Hepatocyte (in vitro differentiated cells): ENCODE measurements at regions not wholly inside any gene's neighbourhood (a gene's known extent, or its start where the extent isn't known, plus 50 kb on each side); places are given as distances from the start of the nearest gene placed in this dataset.

ENCODE experiments used
- DNase-seq: peaks from one replicate; pipeline ENCODE4 v3.0.0-alpha.2; 2016; ENCODE audit warnings: low spot score
- H2AFZ ChIP-seq: fragments of 200-600 bp; sonication (generic); 2 replicates; pipeline ENCODE4 v1.6.0; 2016; ENCODE audit warnings: antibody characterized with exemption, mild to moderate bottlenecking
- H3K27ac ChIP-seq: fragments of 200-600 bp; sonication (generic); 2 replicates; pipeline ENCODE4 v1.5.1; 2016; ENCODE audit warnings: mild to moderate bottlenecking
- H3K27me3 ChIP-seq: fragments of 200-600 bp; sonication (generic); 2 replicates; pipeline ENCODE4 v1.6.1; 2016
- H3K36me3 ChIP-seq: fragments of 200-600 bp; sonication (generic); replicated peaks from 2 replicates; pipeline ENCODE4 v1.5.1; 2016; ENCODE audit warnings: low read depth; ENCODE audit not compliant: insufficient read depth
- H3K4me1 ChIP-seq: fragments of 200-600 bp; sonication (generic); 2 replicates; pipeline ENCODE4 v1.5.1; 2016; ENCODE audit warnings: mild to moderate bottlenecking, moderate library complexity; ENCODE audit not compliant: insufficient read depth
- H3K4me2 ChIP-seq: fragments of 200-600 bp; sonication (generic); 2 replicates; pipeline ENCODE4 v1.6.0; 2016
- H3K4me3 ChIP-seq: fragments of 200-600 bp; sonication (generic); 2 replicates; pipeline ENCODE4 v1.5.1; 2016; ENCODE audit warnings: mild to moderate bottlenecking
- H3K79me2 ChIP-seq: fragments of 200-600 bp; sonication (generic); 2 replicates; pipeline ENCODE4 v1.6.0; 2017; ENCODE audit warnings: mild to moderate bottlenecking
- H3K9me2 ChIP-seq: fragments of 200-600 bp; sonication (generic); replicated peaks from 2 replicates; pipeline ENCODE4 v1.6.0; 2017; ENCODE audit warnings: mild to moderate bottlenecking; ENCODE audit not compliant: insufficient read depth
- H3K9me3 ChIP-seq: fragments of 200-600 bp; sonication (generic); 2 replicates; pipeline ENCODE4 v1.5.1; 2016; ENCODE audit warnings: low read depth, mild to moderate bottlenecking
- H4K20me1 ChIP-seq: fragments of 200-600 bp; sonication (generic); 2 replicates; pipeline ENCODE4 v1.6.0; 2016; ENCODE audit warnings: mild to moderate bottlenecking; ENCODE audit not compliant: insufficient read depth, poor library complexity, severe bottlenecking
- CTCF ChIP-seq: fragments of 200-600 bp; sonication (generic); IDR thresholded peaks from 2 replicates; pipeline ENCODE4 v1.5.1; 2016; ENCODE audit warnings: antibody characterized with exemption, mild to moderate bottlenecking; ENCODE audit not compliant: poor library complexity
- EZH2 ChIP-seq: fragments of 200-600 bp; sonication (generic); IDR thresholded peaks from 2 replicates; pipeline ENCODE4 v1.6.1; 2016; ENCODE audit warnings: antibody characterized with exemption, mild to moderate bottlenecking, borderline replicate concordance
- EZH2phosphoT487 ChIP-seq: fragments of 200-600 bp; sonication (generic); IDR thresholded peaks from one replicate; pipeline ENCODE4 v1.6.1; 2018; ENCODE audit warnings: antibody characterized with exemption, mild to moderate bottlenecking, low read depth, moderate library complexity; ENCODE audit not compliant: unreplicated experiment, severe bottlenecking
- WGBS: methylation state at CpG from one replicate; pipeline ENCODE4 v1.1.6; 2016; ENCODE audit warnings: low lambda C conversion rate; ENCODE audit errors: missing lambda C conversion rate; 5-methylcytosine and 5-hydroxymethylcytosine counted together

DNA sequence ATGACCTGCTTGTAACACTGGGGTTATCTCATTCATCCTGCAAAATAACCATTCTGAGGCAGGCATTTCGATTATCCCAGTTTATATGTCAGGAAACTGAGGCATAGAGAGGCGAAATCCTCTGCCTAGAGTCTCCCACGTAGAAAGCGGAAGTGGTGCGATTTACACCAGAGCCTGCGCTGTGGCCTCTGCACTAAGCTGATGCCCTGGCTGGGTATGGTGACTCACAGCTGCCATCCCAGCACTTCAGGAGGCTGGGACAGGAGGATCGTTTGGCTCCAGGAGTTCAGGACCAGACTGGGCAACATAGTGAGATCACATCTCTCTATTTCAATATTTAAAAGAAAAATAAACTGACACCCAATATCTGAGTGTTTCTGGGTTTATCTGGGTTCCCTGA is 59.3 kb upstream of the BCO1 start:
- no peak overlapping the region for H3K4me3 ChIP-seq
- no peaks in the 10 kb centered on the region for H4K20me1 ChIP-seq
- no peaks in the 10 kb centered on the region for H3K36me3 ChIP-seq
- WGBS = 92% methylated on average over 7 of the region's 7 CpGs
- no peaks in the 10 kb centered on the region for H3K9me3 ChIP-seq
- TF ChIP-seq EZH2phosphoT487 (no peak), EZH2 (no peak), CTCF (no peak)
- no peaks in the 10 kb centered on the region for H3K79me2 ChIP-seq
- no peak overlapping the region for H3K4me2 ChIP-seq
- no peak overlapping the region for H3K27ac ChIP-seq
- no peaks in the 10 kb centered on the region for H3K27me3 ChIP-seq
- H3K4me1 ChIP-seq = no peaks in the 10 kb centered on the region
- H2AFZ ChIP-seq = no peak overlapping the region
- no peaks in the 10 kb centered on the region for H3K9me2 ChIP-seq
- DNase-seq = no peak

DNA sequence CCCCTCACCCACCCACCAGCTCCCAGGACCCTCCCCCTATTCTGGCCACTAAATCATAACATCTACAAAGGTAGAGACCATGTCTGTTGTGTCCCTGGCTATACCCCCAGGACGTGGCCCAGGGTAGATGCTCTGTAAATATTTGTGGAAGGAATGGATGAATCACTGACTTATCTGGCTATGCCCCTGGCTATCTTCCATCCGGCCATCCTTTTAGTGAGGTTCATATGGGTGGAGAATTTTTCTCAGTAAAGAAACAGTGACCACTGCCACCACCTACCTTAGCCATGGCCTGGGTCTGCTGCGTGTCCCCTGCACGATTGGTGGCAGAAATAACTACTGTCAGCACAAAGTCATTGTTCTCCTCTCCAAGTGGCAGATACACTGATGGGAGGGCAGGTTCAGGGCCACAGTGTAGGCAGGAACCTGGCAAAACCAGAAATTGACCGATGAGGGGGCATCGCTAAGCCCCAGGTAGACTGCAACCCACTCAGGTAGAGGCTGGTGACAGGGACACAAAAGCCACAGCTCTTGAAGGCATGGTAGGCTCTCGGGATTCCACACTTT is 63.1 kb upstream of the BCO1 start:
- Histone ChIP-seq H3K27ac (no peak overlapping the region), H3K9me3 (no peaks in the 10 kb centered on the region), H3K27me3 (no peaks in the 10 kb centered on the region), H4K20me1 (no peaks in the 10 kb centered on the region), H3K4me3 (no peak overlapping the region), H2AFZ (no peak overlapping the region), H3K4me1 (no peaks in the 10 kb centered on the region), H3K9me2 (no peaks in the 10 kb centered on the region), H3K79me2 (no peaks in the 10 kb centered on the region), H3K36me3 (no peaks in the 10 kb centered on the region), H3K4me2 (no peak overlapping the region)
- TF ChIP-seq EZH2phosphoT487 = no peak
- TF ChIP-seq EZH2 = no peak
- TF ChIP-seq CTCF = no peak
- DNase-seq = no peak
- WGBS = 78% methylated on average over 7 of the region's 7 CpGs

DNA sequence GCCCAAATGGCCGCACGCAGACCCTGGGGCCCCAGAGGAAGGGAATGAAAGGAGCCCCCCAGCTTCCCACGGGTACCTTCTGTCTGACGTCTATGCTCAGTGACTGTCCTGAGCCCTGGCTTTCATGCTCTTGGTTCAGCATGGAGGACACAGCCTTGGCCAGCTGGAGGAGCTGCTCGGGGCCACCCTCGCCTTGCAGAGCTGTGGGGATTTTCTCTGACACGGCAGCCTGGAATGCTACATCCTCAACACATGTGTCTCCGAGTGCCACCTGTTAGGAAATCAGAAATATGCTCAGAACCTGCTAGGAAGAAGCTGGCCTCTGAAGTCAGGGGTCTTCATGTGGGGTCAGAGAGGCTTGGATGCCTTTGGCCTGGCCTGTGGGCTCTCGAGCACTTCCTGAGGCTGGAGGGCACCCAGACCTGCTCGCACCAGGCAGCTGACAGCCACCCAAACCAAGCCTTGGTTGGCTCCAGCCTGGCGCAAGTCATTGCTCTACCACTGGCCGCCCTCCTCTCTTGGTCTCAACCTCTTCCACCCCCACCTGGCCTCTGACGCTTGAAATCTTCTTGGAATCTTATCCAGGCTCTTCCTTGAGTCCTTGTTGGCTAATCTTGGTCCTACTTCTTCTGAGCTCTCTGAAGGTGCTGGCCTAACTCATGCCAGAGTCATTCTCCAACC is 63.7 kb upstream of the BCO1 start:
- 87% methylated on average over 13 of the region's 13 CpGs for WGBS
- no peaks in the 10 kb centered on the region for H3K36me3 ChIP-seq
- H3K9me3 ChIP-seq = no peaks in the 10 kb centered on the region
- no peaks in the 10 kb centered on the region for H3K27me3 ChIP-seq
- no peaks in the 10 kb centered on the region for H3K79me2 ChIP-seq
- no peak overlapping the region for H2AFZ ChIP-seq
- no peak for DNase-seq
- no peaks in the 10 kb centered on the region for H3K9me2 ChIP-seq
- no peaks in the 10 kb centered on the region for H4K20me1 ChIP-seq
- H3K4me2 ChIP-seq = no peak overlapping the region
- H3K27ac ChIP-seq = no peak overlapping the region
- no peaks in the 10 kb centered on the region for H3K4me1 ChIP-seq
- no peak for TF ChIP-seq EZH2
- TF ChIP-seq CTCF = no peak
- TF ChIP-seq EZH2phosphoT487 = no peak
- H3K4me3 ChIP-seq = no peak overlapping the region
